Mesenchymal stem cell (in vitro differentiated cells and primary cell): ENCODE measurements at regions not wholly inside any gene's neighbourhood (a gene's known extent, or its start where the extent isn't known, plus 50 kb on each side); places are given as distances from the start of the nearest gene placed in this dataset.

Experiments used
- DNase-seq: peaks from one replicate; pipeline ENCODE4 v3.0.0-alpha.2; 2013
- H2AFZ ChIP-seq: one replicate; pipeline ENCODE4 v1.6.1; 2013; ENCODE audit warnings: low read depth, mild to moderate bottlenecking, control low read depth, inconsistent platforms, low read length, moderate library complexity
- H2AK5ac ChIP-seq: 2 replicates; pipeline ENCODE4 v1.6.1; 2013; ENCODE audit warnings: low read length, moderate library complexity, mild to moderate bottlenecking, inconsistent platforms; ENCODE audit not compliant: severe bottlenecking
- H2BK120ac ChIP-seq: one replicate; pipeline ENCODE4 v1.6.1; 2013; ENCODE audit warnings: low read depth, mild to moderate bottlenecking, inconsistent platforms, low read length, moderate library complexity
- H2BK12ac ChIP-seq, 2 experiments: one replicate each; pipeline ENCODE4 v1.6.1; 2013; ENCODE audit warnings: inconsistent platforms in 2 of 2, low read length in 2 of 2, mild to moderate bottlenecking in 2 of 2, moderate library complexity in 2 of 2, control low read depth in 1 of 2
- H2BK15ac ChIP-seq: one replicate; pipeline ENCODE4 v1.6.1; 2013; ENCODE audit warnings: mild to moderate bottlenecking, low read depth, inconsistent platforms; ENCODE audit not compliant: poor library complexity, severe bottlenecking
- H2BK5ac ChIP-seq: 2 replicates; pipeline ENCODE4 v1.6.1; 2013; ENCODE audit warnings: low read depth, mild to moderate bottlenecking, low read length, control low read depth, inconsistent platforms; ENCODE audit not compliant: poor library complexity, severe bottlenecking
- H3K14ac ChIP-seq, 2 experiments: one replicate each; pipeline ENCODE4 v1.6.1; 2013; ENCODE audit warnings: inconsistent platforms in 2 of 2, low read length in 2 of 2, control low read depth in 1 of 2, mild to moderate bottlenecking in 1 of 2, moderate library complexity in 1 of 2
- H3K18ac ChIP-seq, 2 experiments: one replicate each; pipeline ENCODE4 v1.6.1; 2013; ENCODE audit warnings: inconsistent platforms in 2 of 2, low read length in 2 of 2, control low read depth in 1 of 2, low read depth in 1 of 2, mild to moderate bottlenecking in 1 of 2
- H3K23ac ChIP-seq, 2 experiments: one replicate each; pipeline ENCODE4 v1.6.1; 2013; ENCODE audit warnings: inconsistent platforms in 2 of 2, low read length in 2 of 2, mild to moderate bottlenecking in 2 of 2, moderate library complexity in 2 of 2, control low read depth in 1 of 2
- H3K27ac ChIP-seq: 2 replicates; pipeline ENCODE4 v1.5.1; 2013; ENCODE audit warnings: mild to moderate bottlenecking, moderate library complexity, low read length, control low read depth, inconsistent platforms; ENCODE audit not compliant: poor library complexity, severe bottlenecking
- H3K27me3 ChIP-seq, 2 experiments: 2 replicates each; pipeline versions ENCODE4 v1.6.1 to v1.7.0; 2013; ENCODE audit warnings: low read length in 2 of 2, mild to moderate bottlenecking in 2 of 2, moderate library complexity in 2 of 2, control low read depth in 1 of 2, inconsistent platforms in 1 of 2; ENCODE audit not compliant: control insufficient read depth in 1 of 2, insufficient read depth in 1 of 2
- H3K36me3 ChIP-seq, 2 experiments: 2 replicates each; pipeline versions ENCODE4 v1.6.1 to v1.7.0; 2013; ENCODE audit warnings: low read length in 2 of 2, control low read depth in 1 of 2, inconsistent platforms in 1 of 2, low read depth in 1 of 2, mild to moderate bottlenecking in 1 of 2; ENCODE audit not compliant: insufficient read depth in 2 of 2, control insufficient read depth in 1 of 2
- H3K4ac ChIP-seq, 2 experiments: one replicate each; pipeline ENCODE4 v1.6.1; 2013; ENCODE audit warnings: inconsistent platforms in 2 of 2, low read length in 2 of 2, mild to moderate bottlenecking in 2 of 2, moderate library complexity in 2 of 2, control low read depth in 1 of 2, low read depth in 1 of 2
- H3K4me1 ChIP-seq: 2 replicates; pipeline ENCODE4 v1.6.1; 2013; ENCODE audit warnings: low read depth, low read length, control low read depth; ENCODE audit not compliant: control insufficient read depth, insufficient read depth
- H3K4me2 ChIP-seq: 2 replicates; pipeline ENCODE4 v1.6.1; 2013; ENCODE audit warnings: low read length, mild to moderate bottlenecking, inconsistent platforms; ENCODE audit not compliant: poor library complexity, severe bottlenecking
- H3K4me3 ChIP-seq, 2 experiments: 2 replicates each; pipeline versions ENCODE4 v1.5.1 to v1.7.0; 2013; ENCODE audit warnings: low read length in 2 of 2, mild to moderate bottlenecking in 2 of 2, control low read depth in 1 of 2, low read depth in 1 of 2; ENCODE audit not compliant: insufficient read depth in 1 of 2
- H3K79me1 ChIP-seq: replicated peaks from 2 replicates; pipeline ENCODE4 v1.6.1; 2013; ENCODE audit warnings: mild to moderate bottlenecking, control low read depth, low read length, inconsistent platforms; ENCODE audit not compliant: poor library complexity, severe bottlenecking
- H3K9ac ChIP-seq: 2 replicates; pipeline ENCODE4 v1.7.0; 2013; ENCODE audit warnings: mild to moderate bottlenecking, low read length, moderate library complexity
- H3K9me3 ChIP-seq: 2 replicates; pipeline ENCODE4 v1.7.0; 2013; ENCODE audit warnings: mild to moderate bottlenecking, low read length; ENCODE audit not compliant: control insufficient read depth
- H4K8ac ChIP-seq: one replicate; pipeline ENCODE4 v1.6.1; 2013; ENCODE audit warnings: inconsistent platforms, mild to moderate bottlenecking, low read length, moderate library complexity
- H4K91ac ChIP-seq: one replicate; pipeline ENCODE4 v1.6.1; 2013; ENCODE audit warnings: mild to moderate bottlenecking, low read length, inconsistent platforms
- WGBS: methylation state at CpG from one replicate; pipeline ENCODE4 v1.1.7; 2013; ENCODE audit warnings: mixed read lengths; 5-methylcytosine and 5-hydroxymethylcytosine counted together

GRCh38 chr17:55859301-55859795 is 108.5 kb downstream of the PCTP start:
- H2BK120ac ChIP-seq, result no peak overlapping the region
- no peak overlapping the region for H2BK15ac ChIP-seq
- H3K27ac ChIP-seq, result no peak overlapping the region
- H3K4ac ChIP-seq, result no peak overlapping the region
- no peak overlapping the region for H4K8ac ChIP-seq
- H2BK5ac ChIP-seq, result no peak overlapping the region
- 100% methylated on average over 2 of the region's 2 CpGs for WGBS
- no peak overlapping the region for H2AK5ac ChIP-seq
- no peak for DNase-seq
- H3K14ac ChIP-seq, result no peak overlapping the region
- peaks cover 0 to 9% of the 10 kb centered on the region in 2 experiments for H3K27me3 ChIP-seq
- no peak overlapping the region for H3K4me2 ChIP-seq
- H3K18ac ChIP-seq, result no peak overlapping the region
- H3K4me3 ChIP-seq, result no peak overlapping the region
- no peak overlapping the region for H2AFZ ChIP-seq
- no peak overlapping the region for H2BK12ac ChIP-seq
- H3K9ac ChIP-seq, result no peak overlapping the region
- H3K23ac ChIP-seq, result no peak overlapping the region
- no peaks in the 10 kb centered on the region for H3K4me1 ChIP-seq
- no peaks in the 10 kb centered on the region for H3K79me1 ChIP-seq
- no peaks in the 10 kb centered on the region for H3K9me3 ChIP-seq
- no peaks in the 10 kb centered on the region for H3K36me3 ChIP-seq
- H4K91ac ChIP-seq, result no peak overlapping the region

- Histone ChIP-seq H4K91ac (no peak overlapping the region), H3K4me1 (no peaks in the 10 kb centered on the region), H3K27ac (no peak overlapping the region), H3K23ac (no peak overlapping the region), H3K4ac (no peak overlapping the region), H2BK5ac (no peak overlapping the region), H2BK120ac (no peak overlapping the region), H3K36me3 (no peaks in the 10 kb centered on the region), H3K9ac (no peak overlapping the region), H3K9me3 (no peaks in the 10 kb centered on the region), H3K14ac (no peak overlapping the region), H2AFZ (no peak overlapping the region), H3K27me3 (no peaks in the 10 kb centered on the region), H3K4me2 (no peak overlapping the region), H2BK15ac (no peak overlapping the region), H2AK5ac (no peak overlapping the region), H2BK12ac (no peak overlapping the region), H3K79me1 (no peaks in the 10 kb centered on the region), H4K8ac (no peak overlapping the region), H3K4me3 (no peak overlapping the region), H3K18ac (no peak overlapping the region)
- DNase-seq, result no peak
Measured at GRCh38 chr17:55865072-55865762, 114.4 kb downstream of the PCTP start.

- Histone ChIP-seq H3K27me3 (peaks cover 0 to 3% of the 10 kb centered on the region in 2 experiments), H2BK12ac (no peak overlapping the region), H3K9me3 (no peaks in the 10 kb centered on the region), H4K91ac (no peak overlapping the region), H3K4me1 (no peaks in the 10 kb centered on the region), H3K27ac (no peak overlapping the region), H3K79me1 (no peaks in the 10 kb centered on the region), H3K23ac (no peak overlapping the region), H3K4me2 (no peak overlapping the region), H2BK120ac (no peak overlapping the region), H3K4me3 (no peak overlapping the region), H3K18ac (no peak overlapping the region), H3K4ac (no peak overlapping the region), H2AK5ac (no peak overlapping the region), H2AFZ (no peak overlapping the region), H2BK15ac (no peak overlapping the region), H3K14ac (no peak overlapping the region), H3K36me3 (no peaks in the 10 kb centered on the region), H2BK5ac (no peak overlapping the region), H4K8ac (no peak overlapping the region), H3K9ac (no peak overlapping the region)
- DNase-seq, result no peak
Measured at GRCh38 chr17:55870044-55870443, 119.2 kb downstream of the PCTP start.

- no peak overlapping the region for H2BK120ac ChIP-seq
- no peak overlapping the region for H3K4me2 ChIP-seq
- no peak for DNase-seq
- no peak overlapping the region for H3K4ac ChIP-seq
- 80% methylated on average over 3 of the region's 3 CpGs for WGBS
- H2BK12ac ChIP-seq, result no peak overlapping the region
- no peak overlapping the region for H3K18ac ChIP-seq
- no peak overlapping the region for H2AK5ac ChIP-seq
- no peak overlapping the region for H3K27ac ChIP-seq
- no peaks in the 10 kb centered on the region for H3K9me3 ChIP-seq
- no peak overlapping the region for H2BK15ac ChIP-seq
- H4K8ac ChIP-seq, result no peak overlapping the region
- no peak overlapping the region for H4K91ac ChIP-seq
- no peaks in the 10 kb centered on the region for H3K79me1 ChIP-seq
- no peak overlapping the region for H3K14ac ChIP-seq
- H2AFZ ChIP-seq, result no peak overlapping the region
- H2BK5ac ChIP-seq, result no peak overlapping the region
- H3K4me3 ChIP-seq, result no peak overlapping the region
- no peak overlapping the region for H3K23ac ChIP-seq
- H3K27me3 ChIP-seq, result peaks cover 0 to 3% of the 10 kb centered on the region in 2 experiments
- no peak overlapping the region for H3K9ac ChIP-seq
- no peaks in the 10 kb centered on the region for H3K4me1 ChIP-seq
- H3K36me3 ChIP-seq, result no peaks in the 10 kb centered on the region
Measured at GRCh38 chr17:55872374-55872773, 121.5 kb downstream of the PCTP start.
